GM21723 (cell line): ENCODE measurements at regions not wholly inside any gene's neighbourhood (a gene's known extent, or its start where the extent isn't known, plus 50 kb on each side); places are given as distances from the start of the nearest gene placed in this dataset.

Experiments used
- ATAC-seq: cut with Tn5 transposase; IDR thresholded peaks from one replicate; pipeline ENCODE4 v1.9.1; 2021; ENCODE audit warnings: mild to moderate bottlenecking, moderate library complexity; ENCODE audit not compliant: unreplicated experiment

DNA sequence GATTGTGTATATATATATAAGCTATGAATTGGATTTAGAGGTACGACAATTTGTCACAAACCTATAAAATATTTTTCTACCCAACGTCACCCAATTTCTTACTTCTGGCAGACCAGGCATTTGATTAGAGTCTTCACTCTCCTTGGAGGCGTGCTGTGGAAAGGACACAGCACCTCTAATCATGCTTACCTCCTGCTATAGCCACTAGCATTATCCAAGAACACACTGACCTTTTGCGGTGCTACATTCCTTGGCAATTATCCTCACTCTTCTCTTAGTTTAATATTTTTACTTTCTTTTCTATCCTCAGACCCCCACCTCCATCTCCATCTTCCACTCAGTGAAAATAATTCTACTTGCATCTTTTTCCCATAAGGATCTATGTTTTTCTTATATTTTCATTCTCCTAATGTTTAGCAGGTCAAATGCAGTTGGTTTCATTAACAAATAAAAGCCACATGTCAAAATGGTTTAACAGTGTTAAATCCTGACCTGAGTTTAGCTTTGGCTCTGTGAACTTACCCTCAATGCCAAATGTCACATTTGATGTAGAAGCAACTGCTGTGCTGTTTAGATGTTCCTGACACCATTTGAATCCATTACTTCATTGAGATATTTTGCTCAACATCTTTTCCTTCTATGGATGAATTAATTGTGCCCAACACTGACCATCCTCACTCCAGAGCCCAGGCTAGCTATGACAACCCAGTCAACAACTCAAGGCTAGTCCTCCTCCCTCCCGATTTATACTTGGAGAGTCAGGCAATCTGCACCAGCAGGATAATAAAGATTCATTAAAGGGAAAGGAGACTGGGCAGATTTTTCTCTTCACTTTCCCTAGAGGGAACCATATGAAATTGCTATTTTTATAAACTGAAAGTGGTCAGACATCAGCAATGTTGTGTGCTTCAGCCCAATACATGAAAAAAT, 240.5 kb downstream of the MREG start:
- no peak for ATAC-seq

DNA sequence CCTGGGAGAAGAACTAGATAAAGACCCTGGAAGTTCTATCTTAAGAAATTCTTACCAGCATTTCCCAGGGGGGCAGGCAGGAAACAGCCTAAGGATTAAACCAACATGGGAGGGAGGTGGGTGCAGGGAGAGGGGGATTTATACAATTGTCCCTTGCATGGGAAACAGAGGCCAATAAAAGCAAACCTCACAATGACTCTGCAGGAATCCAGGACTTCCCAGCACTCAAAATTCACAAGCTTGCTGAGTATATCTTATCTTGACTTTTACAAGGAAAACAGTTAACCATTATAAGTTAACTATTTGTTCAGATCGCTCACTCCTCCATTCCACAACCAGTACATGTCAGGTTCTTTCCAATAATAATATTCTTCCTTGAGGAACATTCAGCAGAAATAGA, 241.3 kb downstream of the MREG start:
- ATAC-seq, result no peak

DNA sequence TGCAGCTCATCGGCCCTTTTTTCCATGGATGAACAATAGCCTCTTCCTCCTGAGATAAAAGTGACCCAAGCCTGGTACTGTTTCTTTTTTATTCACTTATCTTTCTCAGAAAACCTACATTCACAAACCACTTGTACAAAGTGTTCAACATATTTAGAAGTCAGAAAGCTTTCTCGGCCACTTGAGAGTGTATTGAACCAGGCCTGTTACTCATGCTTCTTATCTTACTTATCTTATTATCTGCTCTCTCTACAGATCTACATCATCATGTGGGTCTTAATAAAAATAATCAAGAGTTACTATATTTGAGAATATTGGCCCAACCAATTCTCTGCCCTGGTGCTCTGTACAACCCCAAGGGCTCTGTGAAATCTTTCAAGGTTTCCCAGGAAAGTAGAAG, 242.1 kb downstream of the MREG start:
- ATAC-seq, result no peak

DNA sequence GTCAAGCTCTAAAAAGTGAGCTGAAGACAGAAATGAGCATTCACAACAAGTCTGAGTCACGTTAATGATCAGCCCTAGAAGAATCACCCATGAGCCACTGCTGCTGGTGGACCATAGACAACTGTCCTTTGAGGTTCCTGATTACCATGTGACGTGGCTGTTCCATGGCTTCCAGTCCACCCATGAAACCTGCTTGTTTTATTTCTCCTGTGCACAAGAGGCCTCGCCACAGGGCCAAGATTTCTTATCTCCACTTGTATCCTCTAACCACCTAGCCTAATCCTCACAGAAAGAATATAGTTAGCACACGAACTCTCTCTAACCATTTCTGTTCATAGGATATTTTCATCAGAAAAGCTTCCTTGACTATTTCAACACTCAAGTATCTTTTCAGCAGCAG, 242.7 kb downstream of the MREG start:
- no peak for ATAC-seq

DNA sequence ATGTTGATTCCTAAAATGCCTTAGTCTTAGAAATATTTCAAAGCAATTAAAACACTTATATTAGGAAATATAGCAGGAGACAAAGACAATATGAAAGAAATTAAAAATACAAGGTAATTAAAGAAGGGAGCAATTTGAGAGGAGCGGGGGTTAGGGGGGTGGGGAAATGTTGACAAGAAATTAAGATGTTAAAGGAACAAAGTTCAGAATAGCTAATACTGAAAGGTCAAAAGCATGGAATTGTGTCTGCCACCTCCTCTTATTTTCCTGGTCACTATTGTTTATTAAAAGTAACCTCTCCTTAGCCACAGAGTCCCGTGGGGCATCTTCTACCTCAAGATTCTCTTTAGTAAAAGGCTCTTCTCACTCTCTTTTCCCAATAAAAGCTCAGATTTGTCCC, 244.1 kb downstream of the MREG start:
- ATAC-seq, result no peak

DNA sequence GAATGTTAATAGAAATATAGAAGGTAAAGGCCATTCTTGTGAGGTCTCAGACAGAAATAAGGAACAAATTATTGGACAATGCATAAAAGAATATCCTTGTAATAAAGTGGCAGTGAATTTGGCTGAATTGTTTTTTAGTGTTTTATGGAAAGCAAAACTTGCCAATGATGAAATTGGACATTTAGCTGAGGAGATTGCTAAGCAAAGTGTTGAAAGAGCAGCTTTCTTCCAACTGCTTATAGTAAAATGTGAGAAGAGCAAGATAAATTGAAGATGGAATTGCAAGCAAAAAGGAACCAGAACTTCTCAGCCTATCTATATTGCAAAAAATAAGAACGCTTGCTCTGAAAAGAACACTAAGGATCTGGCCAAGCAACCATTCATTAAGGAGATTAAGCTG, 245.7 kb downstream of the MREG start:
- no peak for ATAC-seq

DNA sequence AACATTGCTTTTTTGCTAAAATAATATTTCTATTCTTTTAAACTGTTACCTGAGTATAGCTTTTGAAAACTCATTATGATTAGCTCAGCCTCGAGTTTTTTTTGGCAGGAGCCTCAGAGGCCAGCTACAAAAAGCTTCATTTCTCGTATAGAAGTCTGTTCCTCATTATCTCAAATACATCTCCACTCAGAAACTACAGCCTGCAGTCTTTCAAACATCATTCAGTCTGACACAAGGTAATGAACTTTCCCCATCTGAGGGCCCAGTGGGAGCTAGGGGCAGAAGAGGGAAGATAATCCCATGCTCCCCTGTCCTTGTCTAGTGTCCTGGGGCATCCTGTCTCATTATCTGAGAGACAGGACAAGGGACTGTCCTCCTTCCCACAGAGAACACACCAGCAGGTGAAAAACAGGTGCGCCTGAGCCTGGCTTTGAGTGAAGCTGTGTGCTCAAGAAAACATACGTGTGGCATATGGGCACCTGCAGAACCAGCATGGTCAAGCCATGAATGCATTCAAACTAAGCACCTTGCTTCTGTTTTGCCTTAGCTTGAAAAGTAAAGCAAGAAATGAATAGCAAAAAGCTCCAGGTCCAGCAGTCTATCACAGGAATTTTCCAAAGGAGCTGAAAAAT, 247.5 kb downstream of the MREG start:
- ATAC-seq, result no peak

DNA sequence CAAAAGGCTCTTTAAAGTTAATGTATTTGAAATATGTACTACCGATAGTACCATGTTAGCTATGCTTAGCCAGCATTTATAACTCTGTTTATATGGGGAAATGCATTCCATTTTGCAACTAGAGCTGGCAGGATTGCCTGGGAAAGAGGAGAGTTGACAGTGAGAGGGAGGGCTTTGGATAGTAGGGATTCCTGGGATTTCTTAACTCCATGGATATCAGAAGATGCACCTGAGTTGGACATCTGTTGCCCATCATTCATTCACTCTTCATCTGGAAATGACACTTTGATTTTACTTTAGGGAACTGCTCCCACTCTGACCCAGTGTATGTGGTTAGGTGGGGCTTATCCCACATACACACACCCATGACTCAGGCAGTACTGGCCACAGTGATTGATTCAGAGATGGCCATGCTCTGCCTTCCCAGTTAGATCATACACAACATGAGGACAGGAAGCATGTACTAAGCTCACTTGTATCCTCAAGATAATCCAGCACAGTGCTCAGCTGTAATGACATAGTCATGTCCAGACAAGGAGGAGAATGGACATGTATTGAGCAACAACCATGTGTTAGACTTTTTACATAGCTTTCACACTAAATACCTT, 248.8 kb downstream of the MREG start:
- no peak for ATAC-seq

DNA sequence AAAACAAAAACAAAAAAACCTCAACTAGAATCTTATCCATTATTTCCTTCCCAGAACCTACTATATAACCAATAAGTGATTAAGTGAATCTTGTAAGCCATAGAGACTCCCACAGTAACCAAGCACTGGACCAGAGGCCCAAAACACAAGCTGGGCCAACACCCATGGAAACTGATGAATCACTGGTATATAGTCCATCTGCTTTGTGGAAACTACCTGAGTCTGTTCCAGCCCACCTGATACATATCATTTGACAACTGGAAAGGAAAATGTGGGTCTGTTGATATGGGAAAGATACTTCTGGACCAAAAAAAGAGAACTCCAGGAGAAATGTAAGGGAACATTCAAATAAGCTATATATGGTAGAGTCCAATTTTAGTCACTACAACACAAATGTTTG, 252.8 kb downstream of the MREG start:
- no peak for ATAC-seq

DNA sequence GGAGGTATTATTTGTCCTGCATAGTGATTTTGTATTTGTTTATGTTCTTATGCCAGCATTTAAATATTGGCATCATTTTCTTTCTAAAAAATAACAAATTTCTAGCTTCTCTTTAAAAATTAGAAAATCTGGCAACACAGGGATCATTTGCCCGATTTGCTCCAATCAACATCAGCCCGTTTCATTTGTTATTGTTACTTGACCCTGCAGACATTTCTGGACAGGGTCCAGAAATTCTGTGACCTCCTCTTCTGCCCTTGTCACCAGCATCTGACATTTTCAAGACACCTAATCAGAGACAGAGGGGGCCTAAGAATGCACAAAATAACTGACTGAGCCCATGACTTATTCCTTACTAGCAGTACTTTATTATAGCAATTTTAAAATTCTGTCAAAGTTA, 253.3 kb downstream of the MREG start:
- ATAC-seq, result no peak

DNA sequence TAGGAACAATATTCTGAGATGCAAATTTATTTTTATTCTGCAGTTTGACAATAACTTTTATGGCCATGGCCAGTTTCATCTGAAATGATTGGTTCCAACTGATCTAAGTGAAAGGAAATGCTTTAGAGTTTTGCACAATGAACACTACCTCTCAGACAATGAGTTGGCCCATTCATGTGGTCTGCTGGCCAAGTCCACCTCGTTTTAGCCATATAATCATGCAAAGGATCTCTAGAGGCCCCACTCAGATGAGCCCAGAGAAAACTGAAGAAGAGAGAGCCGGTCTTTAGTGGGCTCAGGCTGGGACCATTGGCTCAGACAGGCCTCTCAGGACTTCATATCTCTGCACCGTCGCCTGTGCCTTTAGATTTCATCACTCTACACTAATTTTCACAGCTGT, 254.7 kb downstream of the MREG start:
- no peak for ATAC-seq

DNA sequence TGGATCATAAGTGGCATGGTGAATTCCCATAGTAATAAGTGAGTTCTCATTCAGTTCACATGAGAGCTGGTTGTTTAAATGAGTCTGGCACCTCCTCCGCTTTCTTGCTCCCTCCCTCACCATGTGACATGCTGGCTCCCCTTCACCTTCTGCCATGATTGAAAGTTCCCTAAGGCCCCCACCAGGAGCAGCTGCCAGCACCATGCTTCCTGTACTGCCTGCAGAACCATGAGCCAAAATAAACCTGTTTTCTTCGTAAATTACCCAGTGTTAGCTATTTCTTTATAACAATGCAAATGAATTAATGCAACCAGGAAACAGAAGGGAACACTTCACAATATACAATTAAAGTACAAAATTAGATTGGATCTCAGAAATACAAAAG, 257.0 kb downstream of the MREG start:
- ATAC-seq, result no peak

DNA sequence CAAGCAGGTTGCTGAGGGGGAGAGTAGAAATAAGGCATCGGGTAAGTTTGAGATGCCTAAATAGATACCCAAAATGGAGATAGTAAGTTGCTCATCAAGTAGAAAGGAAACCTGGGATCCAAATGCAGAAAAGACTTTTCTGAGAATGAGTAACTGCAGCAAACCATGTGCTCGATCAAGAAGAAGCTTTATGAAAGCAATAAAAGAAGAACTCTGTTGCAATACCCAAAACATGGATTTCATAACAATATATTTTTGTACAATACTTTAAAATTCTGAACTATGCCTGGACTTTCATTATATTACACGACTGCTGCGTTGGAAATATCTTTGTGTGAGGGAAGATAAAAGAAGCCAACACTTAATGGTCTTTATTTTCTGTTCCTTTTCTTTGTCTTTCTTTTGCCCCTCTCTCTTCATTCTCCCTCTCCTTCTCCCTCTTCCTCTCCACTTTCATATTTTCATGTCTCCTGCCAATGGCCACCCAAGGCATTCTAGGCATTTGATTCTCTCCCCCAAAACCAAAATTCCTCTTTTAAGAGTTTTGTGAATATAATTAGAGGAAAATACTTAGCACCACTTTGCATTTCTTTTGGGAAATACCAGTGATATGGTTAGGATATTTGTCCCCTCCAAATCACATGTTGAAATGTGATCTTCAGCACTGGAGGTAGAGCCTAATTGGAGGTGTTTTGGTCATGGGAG, 257.6 kb downstream of the MREG start:
- no peak for ATAC-seq

DNA sequence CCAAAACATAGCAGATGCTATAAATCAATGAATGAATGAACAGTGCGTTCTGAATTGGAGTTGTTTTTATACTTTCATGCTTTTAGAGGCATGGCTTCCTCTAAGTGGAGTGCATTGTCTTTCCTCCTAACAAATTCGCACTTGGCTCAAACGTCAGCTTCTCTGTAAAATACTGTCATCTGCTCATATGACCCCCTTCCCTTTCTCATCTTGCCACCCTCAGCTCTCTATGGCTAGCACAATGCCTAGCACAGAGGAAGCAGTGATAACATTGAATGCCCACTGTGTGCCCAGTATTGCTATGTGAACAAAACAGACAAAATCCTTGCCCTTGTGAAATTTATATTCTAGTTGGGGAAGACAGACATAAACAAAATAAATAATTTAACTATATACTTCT, 258.8 kb downstream of the MREG start:
- no peak for ATAC-seq

DNA sequence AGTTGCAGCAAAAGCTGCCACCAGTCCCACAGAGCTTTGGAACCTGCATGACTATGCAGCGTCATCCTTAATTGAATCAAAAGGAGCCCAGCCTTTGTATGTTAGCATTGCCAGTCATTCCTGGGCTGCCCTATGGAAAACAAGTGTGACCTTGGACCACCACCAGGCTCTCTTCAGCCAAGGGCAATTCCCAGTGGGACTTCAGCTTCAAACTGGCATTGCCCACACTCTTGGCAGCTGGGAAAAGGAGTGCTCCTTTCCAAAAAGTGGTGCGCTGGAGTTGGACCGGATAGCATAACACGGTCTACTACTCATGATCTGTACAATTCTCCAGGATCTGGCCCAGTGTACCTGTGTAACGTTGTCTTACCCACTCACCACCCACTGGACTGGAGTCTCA, 259.5 kb downstream of the MREG start:
- no peak for ATAC-seq

DNA sequence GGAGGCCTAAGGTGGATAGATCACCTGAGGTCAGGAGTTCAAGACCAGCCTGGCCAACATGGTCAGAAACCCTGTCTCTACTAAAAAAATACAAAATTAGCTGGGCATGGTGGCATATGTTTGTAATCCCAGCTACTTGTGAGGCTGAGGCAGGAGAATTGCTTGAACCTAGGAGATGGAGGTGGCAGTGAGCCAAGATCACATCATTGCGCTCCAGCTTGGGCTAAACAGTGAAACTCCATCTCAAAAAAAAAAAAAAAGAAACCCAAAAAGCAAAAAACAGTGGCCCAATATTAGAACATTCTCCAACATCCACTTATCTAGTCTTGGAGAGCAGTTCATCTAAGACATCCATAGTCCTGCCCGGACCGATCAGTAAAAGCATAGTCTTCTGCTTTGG, 260.4 kb downstream of the MREG start:
- no peak for ATAC-seq

DNA sequence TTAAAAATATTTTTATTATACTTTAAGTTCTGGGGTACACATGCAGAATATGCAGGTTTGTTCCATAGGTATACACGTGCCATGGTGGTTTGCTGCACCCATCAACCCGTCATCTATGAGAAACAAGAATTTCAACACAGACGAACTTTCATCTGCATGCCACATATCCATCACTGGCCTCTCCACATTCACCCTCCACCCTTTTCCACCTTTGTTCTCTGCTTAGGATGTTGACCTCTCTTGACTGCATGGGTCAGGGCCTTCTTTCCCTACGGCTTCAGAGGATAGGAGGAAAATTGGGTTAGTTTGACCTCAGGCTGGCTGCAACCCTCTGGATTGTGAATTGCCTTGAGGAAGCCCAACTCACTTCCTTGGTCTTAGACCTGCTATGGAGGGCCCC, 260.9 kb downstream of the MREG start:
- no peak for ATAC-seq

DNA sequence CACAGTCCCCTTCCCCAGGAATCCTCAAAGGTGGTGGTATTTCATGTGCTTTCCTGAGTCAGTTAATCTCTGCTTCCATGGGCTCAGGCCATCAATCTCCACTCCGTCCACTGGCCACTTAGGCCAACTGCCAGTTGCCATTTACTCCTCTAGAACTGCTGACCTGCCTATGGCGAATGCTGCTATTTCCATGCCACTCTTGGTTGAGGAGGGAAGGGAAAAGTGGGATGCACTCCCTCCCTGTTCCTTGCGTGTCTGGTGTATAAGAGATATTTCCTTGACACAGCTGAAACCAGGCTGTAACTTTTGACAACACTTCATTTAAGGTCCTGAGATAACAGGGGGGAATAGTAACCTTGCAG, 261.5 kb downstream of the MREG start:
- no peak for ATAC-seq

DNA sequence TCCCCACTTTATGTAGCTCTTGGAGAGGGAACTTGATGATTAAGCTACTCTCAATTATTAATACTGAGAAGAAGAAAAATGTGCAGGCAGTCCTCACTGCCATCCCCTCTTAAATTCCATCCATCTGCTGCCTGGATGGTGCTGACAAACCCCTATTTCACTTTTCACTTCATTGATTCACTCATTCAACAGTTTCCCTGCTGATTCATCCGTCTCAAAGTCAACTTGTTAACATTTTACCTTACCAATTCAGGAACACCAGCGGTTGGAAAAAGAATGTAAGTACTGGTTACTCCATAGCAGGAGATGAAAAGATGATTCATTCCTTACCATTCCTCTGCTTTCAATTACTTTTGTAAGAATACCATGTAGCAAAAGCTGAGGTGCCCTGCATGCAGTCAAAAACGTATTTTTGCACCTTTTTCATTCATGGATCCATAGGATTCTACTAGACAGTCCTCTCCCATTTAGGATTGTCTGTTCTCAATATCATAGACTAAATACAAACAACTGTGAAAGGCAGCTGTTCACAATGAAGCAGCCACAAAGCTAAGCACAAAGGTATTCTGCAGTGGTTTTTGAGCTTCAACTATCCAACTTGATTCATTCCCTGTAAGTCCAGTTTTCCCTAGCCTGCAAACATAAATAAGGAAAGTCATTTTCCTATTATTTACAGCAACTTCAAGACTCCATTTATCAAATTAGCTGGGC, 262.0 kb downstream of the MREG start:
- ATAC-seq, result no peak

DNA sequence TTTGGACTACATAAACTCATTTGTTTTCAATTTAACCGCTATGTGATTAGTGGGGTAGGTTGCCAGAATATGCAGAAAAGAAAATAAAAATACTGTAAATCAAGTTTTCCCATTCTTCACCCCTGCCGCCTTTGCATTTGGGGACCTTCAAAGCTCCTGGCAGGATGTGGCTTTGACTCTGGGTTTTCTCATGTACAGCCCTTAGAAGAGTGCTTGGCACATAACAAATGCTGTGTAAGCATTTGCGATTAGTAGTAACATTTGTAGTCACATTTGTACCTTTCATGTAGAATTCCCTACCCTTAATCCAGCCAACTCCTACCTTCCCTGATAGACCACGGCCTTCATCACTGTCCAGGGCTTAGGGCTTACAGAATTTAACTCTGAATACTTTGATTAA, 262.6 kb downstream of the MREG start:
- ATAC-seq, result no peak
